NCI-H2227 treated with DMSO at 0.1 percent for 48 hours (cell line): ENCODE measurements at regions not wholly inside any gene's neighbourhood (a gene's known extent, or its start where the extent isn't known, plus 50 kb on each side); places are given as distances from the start of the nearest gene placed in this dataset.
A peak's percentile ranks its signal among the peaks of the same experiment; 100 is the strongest.

Experiments used
- DNase-seq: peaks from one replicate; lab custom pipeline; 2025; lab: John Stamatoyannopoulos, UW

- no peak for DNase-seq
These were observed 136.9 kb downstream of the SLC38A1 start for GRCh38 chr12:46131732-46132469.

GRCh38 chr12:46127656-46128055 lies 137.3 kb upstream of the SCAF11 start:
- DNase-seq = no peak

- no peak for DNase-seq
These were observed 135.8 kb upstream of the SCAF11 start for GRCh38 chr12:46126050-46126727.

- peak; percentile 46 for DNase-seq
These were observed 134.7 kb upstream of the SCAF11 start for GRCh38 chr12:46124848-46125619.

GRCh38 chr12:46124132-46124847 lies 133.9 kb upstream of the SCAF11 start:
- no peak for DNase-seq

- DNase-seq = no peak
These were observed 122.0 kb upstream of the SCAF11 start for GRCh38 chr12:46112364-46112763.

GRCh38 chr12:46111715-46112114 lies 121.3 kb upstream of the SCAF11 start:
- DNase-seq = no peak

GRCh38 chr12:46110928-46111699 lies 120.7 kb upstream of the SCAF11 start:
- DNase-seq = no peak

GRCh38 chr12:46110223-46110611 lies 119.8 kb upstream of the SCAF11 start:
- DNase-seq = no peak

- no peak for DNase-seq
These were observed 119.2 kb upstream of the SCAF11 start for GRCh38 chr12:46109343-46110222.

GRCh38 chr12:46108721-46109120 lies 118.3 kb upstream of the SCAF11 start:
- DNase-seq = no peak

- no peak for DNase-seq
These were observed 117.2 kb upstream of the SCAF11 start for GRCh38 chr12:46107591-46107990.

GRCh38 chr12:46105735-46106134 lies 115.4 kb upstream of the SCAF11 start:
- DNase-seq = no peak

GRCh38 chr12:46103559-46104383 lies 113.4 kb upstream of the SCAF11 start:
- DNase-seq = no peak

- no peak for DNase-seq
These were observed 111.1 kb upstream of the SCAF11 start for GRCh38 chr12:46101485-46101869.

- DNase-seq = no peak
These were observed 110.4 kb upstream of the SCAF11 start for GRCh38 chr12:46100551-46101484.

GRCh38 chr12:46089414-46090162 lies 99.2 kb upstream of the SCAF11 start:
- DNase-seq = no peak
